ENCODE measurements at regions not wholly inside any gene's neighbourhood (a gene's known extent, or its start where the extent isn't known, plus 50 kb on each side); places are given as distances from the start of the nearest gene placed in this dataset.

GRCh38 chr3:34725774-34726173 lies 913.6 kb upstream of the ARPP21 start:
- DNase-seq: no peak
- H3K4me1 ChIP-seq (ENCODE audit: control insufficient read depth, insufficient read depth, low read length): no peaks in the 10 kb centered on the region
- H3K27ac ChIP-seq (ENCODE audit: low read length): no peak overlapping the region

GRCh38 chr3:34727700-34728099 lies 911.6 kb upstream of the ARPP21 start:
- Histone ChIP-seq H3K4me1 (ENCODE audit: control insufficient read depth, insufficient read depth, low read length) (no peaks in the 10 kb centered on the region), H3K9me3 (ENCODE audit: control insufficient read depth, low read length) (no peaks in the 10 kb centered on the region), H3K4me3 (ENCODE audit: low read length) (no peak overlapping the region), H3K27ac (ENCODE audit: low read length) (no peak overlapping the region), H3K27me3 (ENCODE audit: control insufficient read depth, insufficient read depth) (no peaks in the 10 kb centered on the region)
- 47% methylated on average over 2 of the region's 2 CpGs for WGBS
- DNase-seq (no peak), ATAC-seq (no peak)
- intact Hi-C loops (cut with DNase I): no loop called here

More at GRCh38 chr3:34725774-34726173, 913.6 kb upstream of the ARPP21 start:
- ATAC-seq: peak; percentile 75 to 88
- Histone ChIP-seq H3K9me3 (ENCODE audit: control insufficient read depth, low read length) (no peaks in the 10 kb centered on the region), H3K4me3 (ENCODE audit: low read length) (no peak overlapping the region), H3K27me3 (ENCODE audit: control insufficient read depth, insufficient read depth) (no peaks in the 10 kb centered on the region)
- 32% methylated on average over 2 of the region's 2 CpGs for WGBS
- intact Hi-C loops (cut with DNase I): no loop called here

- Histone ChIP-seq H3K27ac (ENCODE audit: low read length) (no peak overlapping the region), H3K9me3 (ENCODE audit: control insufficient read depth, low read length) (no peaks in the 10 kb centered on the region), H3K4me1 (ENCODE audit: control insufficient read depth, insufficient read depth, low read length) (no peaks in the 10 kb centered on the region), H3K4me3 (ENCODE audit: low read length) (no peak overlapping the region), H3K27me3 (ENCODE audit: control insufficient read depth, insufficient read depth) (no peaks in the 10 kb centered on the region)
- ATAC-seq: no peak
- WGBS: 85% methylated on average over 1 of the region's 1 CpG
- no peak for DNase-seq
- intact Hi-C loops (cut with DNase I): no loop called here
These were observed 897.2 kb upstream of the ARPP21 start for GRCh38 chr3:34742151-34742550.

- DNase-seq (no peak), ATAC-seq (no peak)
- WGBS: 87% methylated on average over 9 of the region's 9 CpGs
- no peak overlapping the region for H3K4me3 ChIP-seq (ENCODE audit: low read length)
- intact Hi-C loops (cut with DNase I): no loop called here
- H3K27ac ChIP-seq (ENCODE audit: low read length): no peak overlapping the region
- no peaks in the 10 kb centered on the region for H3K4me1 ChIP-seq (ENCODE audit: control insufficient read depth, insufficient read depth, low read length)
- H3K27me3 ChIP-seq (ENCODE audit: control insufficient read depth, insufficient read depth): no peaks in the 10 kb centered on the region
- H3K9me3 ChIP-seq (ENCODE audit: control insufficient read depth, low read length): no peaks in the 10 kb centered on the region
These were observed 880.6 kb upstream of the ARPP21 start for GRCh38 chr3:34758630-34759261.

- WGBS: 49% methylated on average over 4 of the region's 4 CpGs
- no peak for DNase-seq
- no peak for ATAC-seq
- intact Hi-C loops (cut with DNase I): no loop called here
- Histone ChIP-seq H3K9me3 (ENCODE audit: control insufficient read depth, low read length) (no peaks in the 10 kb centered on the region), H3K27me3 (ENCODE audit: control insufficient read depth, insufficient read depth) (no peaks in the 10 kb centered on the region), H3K4me3 (ENCODE audit: low read length) (no peak overlapping the region), H3K27ac (ENCODE audit: low read length) (no peak overlapping the region), H3K4me1 (ENCODE audit: control insufficient read depth, insufficient read depth, low read length) (no peaks in the 10 kb centered on the region)
These were observed 861.9 kb upstream of the ARPP21 start for GRCh38 chr3:34777386-34777785.

- Histone ChIP-seq H3K27me3 (ENCODE audit: control insufficient read depth, insufficient read depth) (no peaks in the 10 kb centered on the region), H3K4me3 (ENCODE audit: low read length) (no peak overlapping the region), H3K4me1 (ENCODE audit: control insufficient read depth, insufficient read depth, low read length) (no peaks in the 10 kb centered on the region), H3K9me3 (ENCODE audit: control insufficient read depth, low read length) (no peaks in the 10 kb centered on the region), H3K27ac (ENCODE audit: low read length) (no peak overlapping the region)
- DNase-seq (no peak), ATAC-seq (no peak)
- 96% methylated on average over 1 of the region's 1 CpG for WGBS
- intact Hi-C loops (cut with DNase I): no loop called here
These were observed 860.2 kb upstream of the ARPP21 start for GRCh38 chr3:34779092-34779491.

GRCh38 chr3:34780294-34780693 lies 859.0 kb upstream of the ARPP21 start:
- no peaks in the 10 kb centered on the region for H3K4me1 ChIP-seq (ENCODE audit: control insufficient read depth, insufficient read depth, low read length)
- DNase-seq (no peak), ATAC-seq (peak in 1 of 2 donors; percentile 56)
- H3K27me3 ChIP-seq (ENCODE audit: control insufficient read depth, insufficient read depth): no peaks in the 10 kb centered on the region
- 40% methylated on average over 5 of the region's 5 CpGs for whole genome bisulfite sequencing
- no peak overlapping the region for H3K27ac ChIP-seq (ENCODE audit: low read length)
- no peak overlapping the region for H3K4me3 ChIP-seq (ENCODE audit: low read length)
- intact Hi-C loops (cut with DNase I): no loop called here
- H3K9me3 ChIP-seq (ENCODE audit: control insufficient read depth, low read length): no peaks in the 10 kb centered on the region

GRCh38 chr3:34780973-34781372 lies 858.4 kb upstream of the ARPP21 start:
- intact Hi-C loops (cut with DNase I): no loop called here
- no peak overlapping the region for H3K4me3 ChIP-seq (ENCODE audit: low read length)
- H3K27me3 ChIP-seq (ENCODE audit: control insufficient read depth, insufficient read depth): no peaks in the 10 kb centered on the region
- ATAC-seq: no peak
- H3K4me1 ChIP-seq (ENCODE audit: control insufficient read depth, insufficient read depth, low read length): no peaks in the 10 kb centered on the region
- 70% methylated on average over 4 of the region's 4 CpGs for WGBS
- no peak for DNase-seq
- no peaks in the 10 kb centered on the region for H3K9me3 ChIP-seq (ENCODE audit: control insufficient read depth, low read length)
- H3K27ac ChIP-seq (ENCODE audit: low read length): no peak overlapping the region

GRCh38 chr3:34782871-34783270 lies 856.5 kb upstream of the ARPP21 start:
- Histone ChIP-seq H3K27ac (ENCODE audit: low read length) (no peak overlapping the region), H3K27me3 (ENCODE audit: control insufficient read depth, insufficient read depth) (no peaks in the 10 kb centered on the region), H3K4me1 (ENCODE audit: control insufficient read depth, insufficient read depth, low read length) (no peaks in the 10 kb centered on the region), H3K4me3 (ENCODE audit: low read length) (no peak overlapping the region), H3K9me3 (ENCODE audit: control insufficient read depth, low read length) (no peaks in the 10 kb centered on the region)
- intact Hi-C loops (cut with DNase I): no loop called here
- DNase-seq (no peak), ATAC-seq (no peak)
- 53% methylated on average over 2 of the region's 2 CpGs for WGBS

- no peak for DNase-seq
- Histone ChIP-seq H3K27ac (ENCODE audit: low read length) (no peak overlapping the region), H3K9me3 (ENCODE audit: control insufficient read depth, low read length) (no peaks in the 10 kb centered on the region), H3K27me3 (ENCODE audit: control insufficient read depth, insufficient read depth) (no peaks in the 10 kb centered on the region), H3K4me3 (ENCODE audit: low read length) (no peak overlapping the region), H3K4me1 (ENCODE audit: control insufficient read depth, insufficient read depth, low read length) (no peaks in the 10 kb centered on the region)
- intact Hi-C loops (cut with DNase I): no loop called here
- no peak for ATAC-seq
These were observed 855.4 kb upstream of the ARPP21 start for GRCh38 chr3:34783876-34784275.

- H3K27ac ChIP-seq (ENCODE audit: low read length): no peak overlapping the region
- 67% methylated on average over 1 of the region's 1 CpG for WGBS
- ATAC-seq: no peak
- no peak for DNase-seq
- no peaks in the 10 kb centered on the region for H3K4me1 ChIP-seq (ENCODE audit: control insufficient read depth, insufficient read depth, low read length)
- intact Hi-C loops (cut with DNase I): no loop called here
- H3K27me3 ChIP-seq (ENCODE audit: control insufficient read depth, insufficient read depth): no peaks in the 10 kb centered on the region
- no peak overlapping the region for H3K4me3 ChIP-seq (ENCODE audit: low read length)
- H3K9me3 ChIP-seq (ENCODE audit: control insufficient read depth, low read length): no peaks in the 10 kb centered on the region
These were observed 846.3 kb upstream of the ARPP21 start for GRCh38 chr3:34793057-34793456.

- WGBS: 98% methylated on average over 1 of the region's 1 CpG
- Histone ChIP-seq H3K27ac (ENCODE audit: low read length) (no peak overlapping the region), H3K9me3 (ENCODE audit: control insufficient read depth, low read length) (no peaks in the 10 kb centered on the region), H3K4me1 (ENCODE audit: control insufficient read depth, insufficient read depth, low read length) (no peaks in the 10 kb centered on the region), H3K4me3 (ENCODE audit: low read length) (no peak overlapping the region), H3K27me3 (ENCODE audit: control insufficient read depth, insufficient read depth) (no peaks in the 10 kb centered on the region)
- DNase-seq: no peak
- intact Hi-C loops (cut with DNase I): no loop called here
- no peak for ATAC-seq
These were observed 831.7 kb upstream of the ARPP21 start for GRCh38 chr3:34807611-34808010.

Measured in right cardiac atrium (tissue), 5 donors.